K562 (cell line): ENCODE measurements at regions not wholly inside any gene's neighbourhood (a gene's known extent, or its start where the extent isn't known, plus 50 kb on each side); places are given as distances from the start of the nearest gene placed in this dataset.

Experiments used
- ATAC-seq: fragments of 200-7000 bp; cut with Tn5 transposase; 3 replicates; pipeline ENCODE4 v1.9.1; 2020; ENCODE audit warnings: moderate library complexity
- BruUV-seq: library from RNA; stranded (reverse); fragments of 400-500 nt; replicated peaks from 2 replicates; lab custom pipeline; 2021; lab: Mats Ljungman, UMichigan
- CTCF ChIA-PET: fragments of 300-600 bp; formaldehyde crosslinking; extraction: SDS; loops from one replicate; lab custom pipeline; 2021; ENCODE audit warnings: low intra/inter-chr PET ratio; lab: Yijun Ruan, JAX
- POLR2A ChIA-PET: fragments of 300-600, 350-650 bp; sonication (Branson Sonifier 250); formaldehyde crosslinking; extraction: SDS; loops from one replicate; lab custom pipeline; 2021; ENCODE audit warnings: antibody characterized with exemption, inconsistent platforms; lab: Yijun Ruan, JAX
- DNase-seq, 4 experiments: peaks; one replicate each; pipeline versions ENCODE4 v3.0.0 to v3.0.0-alpha.2; 2011 to 2018; ENCODE audit warnings: low spot score in 3 of 4, mixed read lengths in 3 of 4; ENCODE audit errors: extremely low read depth in 1 of 4
- FAIRE-seq: peaks from 2 replicates; lab custom pipeline; 2011; peaks lifted over from hg19 to GRCh38; lab: Jason Lieb, UNC
- H2AFZ ChIP-seq: 2 replicates; pipeline ENCODE4 v1.6.0; 2011; ENCODE audit warnings: low read depth, low read length, control low read depth, inconsistent platforms
- H3K27ac ChIP-seq: fragments of 200-600 bp; 3 replicates; pipeline ENCODE4 v1.8.0; 2011; ENCODE audit warnings: low read depth, mild to moderate bottlenecking, control low read depth, inconsistent platforms, low read length, moderate library complexity, mixed read lengths; ENCODE audit errors: extremely low read depth
- H3K27me3 ChIP-seq, 2 experiments: fragments of 300-600 bp in 1 of 2; 2 replicates in 1 of 2; 3 replicates in 1 of 2; pipeline versions ENCODE4 v1.6.0 to v1.8.0; 2011; ENCODE audit warnings: inconsistent platforms in 2 of 2, low read length in 2 of 2, mild to moderate bottlenecking in 1 of 2, mixed read lengths in 1 of 2, moderate library complexity in 1 of 2; ENCODE audit not compliant: control insufficient read depth in 2 of 2, insufficient read depth in 2 of 2
- H3K36me3 ChIP-seq: fragments of 300-600 bp; 3 replicates; pipeline ENCODE4 v1.8.0; 2011; ENCODE audit warnings: mild to moderate bottlenecking, low read length, inconsistent platforms; ENCODE audit not compliant: control insufficient read depth, insufficient read depth
- H3K4me1 ChIP-seq, 2 experiments: fragments of 200-600 bp in 1 of 2; replicated peaks in 1 of 2; 2 replicates in 1 of 2; 3 replicates in 1 of 2; pipeline versions ENCODE4 v1.5.1 to v1.8.0; 2011; ENCODE audit warnings: inconsistent platforms in 2 of 2, low read length in 2 of 2, mild to moderate bottlenecking in 1 of 2, mixed read lengths in 1 of 2, moderate library complexity in 1 of 2; ENCODE audit not compliant: control insufficient read depth in 2 of 2, insufficient read depth in 2 of 2
- H3K4me2 ChIP-seq: 2 replicates; pipeline ENCODE4 v1.6.1; 2011; ENCODE audit warnings: low read length, control low read depth, inconsistent platforms, mixed read lengths; ENCODE audit not compliant: insufficient read depth
- H3K4me3 ChIP-seq: fragments of 200-600 bp; sonication (generic), shearing (Covaris generic); 2 replicates; pipeline ENCODE4 v1.5.1; 2016; ENCODE audit warnings: control low read depth, inconsistent platforms
- H3K79me2 ChIP-seq: fragments of 200-600 bp; 3 replicates; pipeline ENCODE4 v1.8.0; 2011; ENCODE audit warnings: low read length, inconsistent platforms; ENCODE audit not compliant: control insufficient read depth, insufficient read depth
- H3K9ac ChIP-seq, 2 experiments: 2 replicates each; pipeline versions ENCODE4 v1.6.0 to v1.6.1; 2011; ENCODE audit warnings: low read depth in 2 of 2, low read length in 2 of 2, control low read depth in 1 of 2, inconsistent platforms in 1 of 2, mild to moderate bottlenecking in 1 of 2, mixed read lengths in 1 of 2; ENCODE audit not compliant: insufficient read depth in 1 of 2
- H3K9me1 ChIP-seq: one replicate; pipeline ENCODE4 v1.6.0; 2011; ENCODE audit warnings: inconsistent platforms, mild to moderate bottlenecking, low read length, moderate library complexity; ENCODE audit not compliant: control insufficient read depth, insufficient read depth
- H3K9me3 ChIP-seq: replicated peaks from 2 replicates; pipeline ENCODE4 v1.5.1; 2011; ENCODE audit warnings: low read depth, low read length, inconsistent platforms; ENCODE audit not compliant: control insufficient read depth, insufficient read depth
- H4K20me1 ChIP-seq: replicated peaks from 2 replicates; pipeline ENCODE4 v1.6.1; 2011; ENCODE audit warnings: low read length, inconsistent platforms, mixed read lengths; ENCODE audit not compliant: control insufficient read depth, insufficient read depth
- CBX5 ChIP-seq: IDR thresholded peaks from 2 replicates; pipeline ENCODE4 v1.6.1; 2014; ENCODE audit warnings: low read depth, borderline replicate concordance
- E4F1 ChIP-seq: fragments of 250-450 bp; sonication (Bioruptor Pico); IDR thresholded peaks from 2 replicates; pipeline ENCODE4 v1.5.0; 2021; ENCODE audit warnings: mild to moderate bottlenecking, borderline replicate concordance
- EHMT2 ChIP-seq: fragments of 450-650 bp; IDR thresholded peaks from 2 replicates; pipeline ENCODE4 v1.6.1; 2018; ENCODE audit warnings: antibody characterized with exemption
- FOXA3 ChIP-seq, 2 experiments: fragments of 450-650 bp in 1 of 2; sonication (generic) in 1 of 2; formaldehyde crosslinking; IDR thresholded peaks in 1 of 2; conservative IDR thresholded peaks in 1 of 2; 2 replicates each; pipeline versions ENCODE4 v1.4.0 to v1.8.0; 2020 to 2022; ENCODE audit warnings: mild to moderate bottlenecking in 2 of 2, missing genetic modification reagents in 1 of 2
- HOXB6 ChIP-seq: fragments of 250-450 bp; sonication (Bioruptor Pico); IDR thresholded peaks from 2 replicates; pipeline ENCODE4 v1.5.1; 2022; ENCODE audit warnings: mild to moderate bottlenecking, borderline replicate concordance
- KAT2B ChIP-seq: IDR thresholded peaks from one replicate; pipeline ENCODE4 v1.6.1; 2012; ENCODE audit warnings: low read depth, mild to moderate bottlenecking, control low read depth, inconsistent platforms, low read length, moderate library complexity
- MCM2 ChIP-seq: fragments of 450-650 bp; IDR thresholded peaks from 2 replicates; pipeline ENCODE4 v1.6.1; 2017; ENCODE audit warnings: low read depth, mild to moderate bottlenecking
- NBN ChIP-seq: fragments of 450-650 bp; IDR thresholded peaks from 2 replicates; pipeline ENCODE4 v1.6.1; 2016; ENCODE audit warnings: low read depth, mild to moderate bottlenecking
- POLR2A ChIP-seq: fragments of 450-650 bp; conservative IDR thresholded peaks from 2 replicates; pipeline ENCODE4 v1.6.1; 2016
- RBM17 ChIP-seq: fragments of 200-400 bp; formaldehyde crosslinking; IDR thresholded peaks from 2 replicates; pipeline ENCODE4 v1.6.1; 2017; ENCODE audit warnings: low read depth, mild to moderate bottlenecking, low read length, borderline replicate concordance
- TARDBP ChIP-seq: fragments of 450-650 bp; IDR thresholded peaks from 2 replicates; pipeline ENCODE4 v1.6.1; 2016
- ZBTB5 ChIP-seq: fragments of 450-650 bp; IDR thresholded peaks from 2 replicates; pipeline ENCODE4 v1.6.1; 2017; ENCODE audit warnings: antibody characterized with exemption
- WGBS: fragments of 100-300 bp; shearing (Covaris generic); methylation state at CpG from one replicate; pipeline ENCODE4 v1.1.6; 2016; ENCODE audit warnings: low coverage, mixed read lengths; ENCODE audit not compliant: insufficient coverage; ENCODE audit errors: missing lambda C conversion rate; 5-methylcytosine and 5-hydroxymethylcytosine counted together
- in situ Hi-C: fragments of 300-500 bp; cut with MboI; formaldehyde crosslinking; loops from 4 replicates; pipeline ENCODE4 v1.15.0; 2018; ENCODE audit warnings: inconsistent platforms, mixed read lengths
- intact Hi-C: fragments of 100-400 bp; cut with micrococcal nuclease; formaldehyde crosslinking; loops from 2 replicates; pipeline ENCODE4 v1.14.2; 2022

- in situ Hi-C loops: no loop called here
- no TSS peak for BruUV-seq
- Histone ChIP-seq H3K27me3 (no peaks in the 10 kb centered on the region), H3K4me3 (no peak overlapping the region), H3K4me1 (no peaks in the 10 kb centered on the region)
- intact Hi-C loops: no loop called here
- CTCF ChIA-PET: interaction anchor here (0.7 kb wide), 1 partner anchor 15 kb away, joined by 4 read pairs; no protein-coding TSS in a partner anchor
- no peak for TF ChIP-seq HOXB6 (CRISPR knock-in tag)
- TF ChIP-seq MCM2: no peak
- TF ChIP-seq RBM17: no peak
- no peak for TF ChIP-seq KAT2B
- TF ChIP-seq NBN: no peak
- no peak for TF ChIP-seq EHMT2
- no peak for TF ChIP-seq ZBTB5
- no peak for TF ChIP-seq FOXA3 (CRISPR knock-in tag; conservative IDR thresholded peaks at IDR 0.05 in 1 of 2, IDR thresholded peaks at IDR 0.05 in 1 of 2)
- TF ChIP-seq POLR2A: no peak
- TF ChIP-seq E4F1: no peak
- no peak for TF ChIP-seq TARDBP
- no peak for TF ChIP-seq CBX5
- TF ChIP-seq, all 486 proteins: peak for 0
- no peak overlapping the region for H2AFZ ChIP-seq
- FAIRE-seq (no peak), ATAC-seq (no peak), DNase-seq (no peak)
- no peak overlapping the region for H3K27ac ChIP-seq
- H3K79me2 ChIP-seq: no peaks in the 10 kb centered on the region
- H3K9me1 ChIP-seq: no peaks in the 10 kb centered on the region
- POLR2A ChIA-PET: no interaction called here
- H4K20me1 ChIP-seq: no peaks in the 10 kb centered on the region
- no peaks in the 10 kb centered on the region; the same call in 1 of the 2 replicates for H3K9me3 ChIP-seq
- WGBS: 3% methylated on average over 4 of the region's 4 CpGs
- no peaks in the 10 kb centered on the region for H3K36me3 ChIP-seq
- no peak overlapping the region for H3K4me2 ChIP-seq
- no peak overlapping the region for H3K9ac ChIP-seq
Measured at GRCh38 chr4:177008836-177009501, 216.2 kb upstream of the VEGFC start.
